RWPE2 (cell line): ENCODE measurements at regions not wholly inside any gene's neighbourhood (a gene's known extent, or its start where the extent isn't known, plus 50 kb on each side); places are given as distances from the start of the nearest gene placed in this dataset.

Experiments used
- ATAC-seq: fragments of 200-7000 bp; cut with Tn5 transposase; 3 replicates; pipeline ENCODE4 v1.9.1; 2021; ENCODE audit warnings: low read depth
- DNase-seq: peaks from one replicate; pipeline ENCODE4 v3.0.0-alpha.2; 2020; ENCODE audit warnings: low spot score
- H3K27ac ChIP-seq: fragments of 450-650 bp; 2 replicates; pipeline ENCODE4 v1.5.1; 2017; ENCODE audit warnings: mild to moderate bottlenecking; ENCODE audit not compliant: poor library complexity, severe bottlenecking
- H3K27me3 ChIP-seq: fragments of 250-450 bp; sonication (Bioruptor Pico); 2 replicates; pipeline ENCODE4 v1.5.1; 2021; ENCODE audit warnings: mild to moderate bottlenecking, moderate library complexity; ENCODE audit not compliant: insufficient read depth, poor library complexity, severe bottlenecking
- H3K36me3 ChIP-seq: fragments of 250-450 bp; sonication (Bioruptor Pico); 2 replicates; pipeline ENCODE4 v1.5.1; 2020; ENCODE audit warnings: low read depth, mild to moderate bottlenecking, moderate library complexity
- H3K4me1 ChIP-seq: fragments of 250-450 bp; sonication (Bioruptor Pico); 2 replicates; pipeline ENCODE4 v1.5.1; 2021; ENCODE audit warnings: mild to moderate bottlenecking, moderate library complexity; ENCODE audit not compliant: insufficient read depth, poor library complexity, severe bottlenecking
- H3K4me3 ChIP-seq: fragments of 250-450 bp; sonication (Bioruptor Pico); 2 replicates; pipeline ENCODE4 v1.5.1; 2021; ENCODE audit warnings: mild to moderate bottlenecking, moderate library complexity; ENCODE audit not compliant: severe bottlenecking
- H3K9me3 ChIP-seq: fragments of 250-450 bp; sonication (Bioruptor Pico); 2 replicates; pipeline ENCODE4 v1.5.1; 2021; ENCODE audit warnings: mild to moderate bottlenecking, moderate library complexity; ENCODE audit not compliant: severe bottlenecking
- TF ChIP-seq, protein P1 (sequence below): fragments of 450-650 bp; IDR thresholded peaks from one replicate; pipeline ENCODE4 v1.5.1; 2017; ENCODE audit warnings: mild to moderate bottlenecking, moderate library complexity; ENCODE audit not compliant: poor library complexity, severe bottlenecking

DNA sequence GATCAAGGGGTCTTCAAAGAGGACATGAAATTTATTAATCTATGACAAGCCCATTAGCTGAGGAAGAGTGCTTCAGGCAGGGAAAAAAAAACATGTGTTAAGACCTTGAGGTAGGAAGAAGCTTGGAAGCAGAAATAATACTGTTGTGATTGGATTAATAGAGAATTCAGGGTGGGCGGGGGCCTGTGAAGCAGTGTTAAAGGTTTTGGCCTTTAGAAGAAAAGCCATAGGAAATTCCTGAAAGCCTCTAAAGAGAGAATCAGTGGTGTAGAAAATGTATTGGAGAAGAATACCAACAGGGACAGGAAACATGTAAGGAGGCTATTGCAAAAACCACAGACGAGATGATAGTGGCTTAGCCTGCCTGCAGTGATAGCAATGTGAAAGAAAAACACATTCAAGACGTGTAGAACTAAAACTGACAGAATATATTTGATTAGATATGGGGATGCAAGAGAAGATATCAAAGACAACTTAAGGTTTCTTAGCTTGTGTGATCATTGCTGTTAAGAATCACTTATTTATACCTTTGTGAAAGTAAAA, 404.4 kb upstream of the ANO3 start:
- Histone ChIP-seq H3K4me1 (no peaks in the 10 kb centered on the region), H3K4me3 (no peak overlapping the region), H3K27me3 (peaks cover 4% of the 10 kb centered on the region), H3K9me3 (no peaks in the 10 kb centered on the region), H3K36me3 (no peaks in the 10 kb centered on the region), H3K27ac (no peak overlapping the region)
- no peak for ATAC-seq
- TF ChIP-seq, protein P1, sequence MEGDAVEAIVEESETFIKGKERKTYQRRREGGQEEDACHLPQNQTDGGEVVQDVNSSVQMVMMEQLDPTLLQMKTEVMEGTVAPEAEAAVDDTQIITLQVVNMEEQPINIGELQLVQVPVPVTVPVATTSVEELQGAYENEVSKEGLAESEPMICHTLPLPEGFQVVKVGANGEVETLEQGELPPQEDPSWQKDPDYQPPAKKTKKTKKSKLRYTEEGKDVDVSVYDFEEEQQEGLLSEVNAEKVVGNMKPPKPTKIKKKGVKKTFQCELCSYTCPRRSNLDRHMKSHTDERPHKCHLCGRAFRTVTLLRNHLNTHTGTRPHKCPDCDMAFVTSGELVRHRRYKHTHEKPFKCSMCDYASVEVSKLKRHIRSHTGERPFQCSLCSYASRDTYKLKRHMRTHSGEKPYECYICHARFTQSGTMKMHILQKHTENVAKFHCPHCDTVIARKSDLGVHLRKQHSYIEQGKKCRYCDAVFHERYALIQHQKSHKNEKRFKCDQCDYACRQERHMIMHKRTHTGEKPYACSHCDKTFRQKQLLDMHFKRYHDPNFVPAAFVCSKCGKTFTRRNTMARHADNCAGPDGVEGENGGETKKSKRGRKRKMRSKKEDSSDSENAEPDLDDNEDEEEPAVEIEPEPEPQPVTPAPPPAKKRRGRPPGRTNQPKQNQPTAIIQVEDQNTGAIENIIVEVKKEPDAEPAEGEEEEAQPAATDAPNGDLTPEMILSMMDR, result no peak
- DNase-seq, result no peak

DNA sequence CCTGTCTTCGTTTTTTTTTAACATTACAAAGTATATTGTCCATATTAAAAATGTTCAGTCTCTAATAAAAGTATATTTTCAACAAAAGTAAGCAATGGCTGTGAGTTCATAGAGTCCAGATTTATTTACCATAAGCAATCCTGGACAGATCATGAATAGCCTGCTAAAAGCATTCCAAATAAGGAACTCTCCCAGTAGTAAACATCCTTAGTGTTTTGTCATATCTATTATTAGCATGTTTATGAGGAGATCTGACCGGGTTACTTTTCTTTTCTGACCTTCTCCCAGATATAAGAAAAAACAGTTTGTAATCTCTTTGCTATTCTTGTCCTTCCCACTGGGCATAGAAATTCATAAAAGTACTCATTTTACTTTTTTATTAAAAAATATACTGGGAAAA, 403.9 kb upstream of the ANO3 start:
- DNase-seq (no peak), ATAC-seq (no peak)
- Histone ChIP-seq H3K4me3 (no peak overlapping the region), H3K27me3 (peaks cover 4% of the 10 kb centered on the region), H3K36me3 (no peaks in the 10 kb centered on the region), H3K9me3 (no peaks in the 10 kb centered on the region), H3K4me1 (no peaks in the 10 kb centered on the region), H3K27ac (no peak overlapping the region)
- TF ChIP-seq, protein P1, result no peak

DNA sequence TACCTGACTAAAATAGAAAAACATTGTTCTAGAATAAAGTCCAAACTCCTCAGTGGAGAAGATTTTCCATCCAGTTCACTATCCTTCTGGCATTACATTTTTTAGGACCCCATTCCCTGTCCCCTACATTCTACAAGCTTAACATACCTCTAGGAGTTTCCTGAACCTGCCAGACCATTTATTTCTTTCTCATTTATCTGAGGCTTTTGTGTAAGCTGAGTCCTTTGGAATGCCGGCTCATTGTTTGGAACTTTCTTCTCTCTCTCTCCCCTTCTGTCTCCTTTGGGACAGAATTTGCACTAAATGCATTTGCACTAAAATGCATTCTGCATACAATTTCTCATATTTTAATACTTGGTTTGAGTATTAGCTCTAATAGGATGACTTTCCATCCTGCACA, 393.0 kb upstream of the ANO3 start:
- no peak overlapping the region for H3K27ac ChIP-seq
- no peak for DNase-seq

DNA sequence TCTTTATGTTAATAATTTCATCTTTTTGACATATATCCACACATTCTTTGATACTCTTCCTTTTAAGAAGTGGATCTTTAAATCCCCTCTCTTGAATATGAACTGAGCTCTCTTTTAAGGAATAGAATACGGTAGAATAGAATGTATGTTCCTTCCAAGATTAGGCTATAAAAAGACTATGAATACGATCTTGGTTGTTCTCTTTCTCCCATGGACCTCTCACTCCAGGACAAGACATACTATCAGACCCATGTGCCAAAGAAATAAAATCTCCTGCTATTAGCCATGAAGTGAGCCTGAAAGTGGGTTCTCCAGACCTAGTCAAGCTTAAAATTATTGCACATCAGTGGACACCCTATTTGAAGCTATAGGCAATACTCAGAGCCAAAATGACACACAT, 392.2 kb upstream of the ANO3 start:
- Histone ChIP-seq H3K9me3 (no peaks in the 10 kb centered on the region), H3K4me1 (no peaks in the 10 kb centered on the region), H3K27me3 (no peaks in the 10 kb centered on the region), H3K36me3 (no peaks in the 10 kb centered on the region), H3K4me3 (no peak overlapping the region), H3K27ac (no peak overlapping the region)
- ATAC-seq (no peak), DNase-seq (no peak)
- TF ChIP-seq, protein P1, result no peak

More for the DNA sequence above, 393.0 kb upstream of the ANO3 start:
- TF ChIP-seq, protein P1, result no peak
- no peaks in the 10 kb centered on the region for H3K4me1 ChIP-seq
- ATAC-seq, result no peak
- no peaks in the 10 kb centered on the region for H3K36me3 ChIP-seq
- H3K9me3 ChIP-seq, result no peaks in the 10 kb centered on the region
- no peak overlapping the region for H3K4me3 ChIP-seq
- H3K27me3 ChIP-seq, result no peaks in the 10 kb centered on the region

DNA sequence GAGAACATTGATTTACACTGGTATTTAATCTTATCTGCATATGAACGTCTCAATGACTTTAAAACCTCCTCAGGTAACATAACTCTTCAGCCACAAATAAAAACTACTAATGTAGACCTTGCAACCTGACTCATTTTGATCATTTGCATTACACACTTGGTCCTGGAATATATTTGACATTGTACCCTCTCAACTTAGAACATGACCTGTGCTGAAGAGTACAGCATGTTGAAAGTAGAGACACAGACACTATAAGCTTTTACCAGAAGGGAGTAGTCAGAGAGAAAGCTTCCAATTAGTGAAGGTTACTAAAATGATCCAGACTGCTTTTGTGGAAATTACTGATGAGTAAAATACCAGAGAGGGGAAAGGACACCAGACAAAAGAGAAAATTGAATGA, 390.6 kb upstream of the ANO3 start:
- Histone ChIP-seq H3K9me3 (no peaks in the 10 kb centered on the region), H3K4me3 (no peak overlapping the region), H3K27ac (no peak overlapping the region), H3K4me1 (no peaks in the 10 kb centered on the region), H3K36me3 (no peaks in the 10 kb centered on the region), H3K27me3 (no peaks in the 10 kb centered on the region)
- ATAC-seq (no peak), DNase-seq (no peak)
- TF ChIP-seq, protein P1, result no peak
